Activated effector memory CD4-positive, alpha-beta T cell treated with anti-CD3 and anti-CD28 coated beads, Interleukin-2, amount 50 U/mL, for 16 hours (primary cell): ENCODE measurements at regions not wholly inside any gene's neighbourhood (a gene's known extent, or its start where the extent isn't known, plus 50 kb on each side); places are given as distances from the start of the nearest gene placed in this dataset.

Source experiments
- DNase-seq: peaks from one replicate; pipeline ENCODE4 v3.0.0-alpha.2; 2020

- DNase-seq = no peak
Measured at GRCh38 chr7:106417273-106417902, 132.6 kb upstream of the NAMPT start.

GRCh38 chr7:106416430-106416829 is 131.6 kb upstream of the NAMPT start:
- no peak for DNase-seq

- no peak for DNase-seq
Measured at GRCh38 chr7:106415433-106415832, 130.7 kb upstream of the NAMPT start.

- DNase-seq = no peak
Measured at GRCh38 chr7:106413446-106413845, 128.7 kb upstream of the NAMPT start.

GRCh38 chr7:106405697-106406141 is 120.9 kb upstream of the NAMPT start:
- no peak for DNase-seq

- DNase-seq = no peak
Measured at GRCh38 chr7:106402898-106403297, 118.1 kb upstream of the NAMPT start.

GRCh38 chr7:106400923-106401322 is 116.1 kb upstream of the NAMPT start:
- DNase-seq = no peak

GRCh38 chr7:106398786-106399185 is 114.0 kb upstream of the NAMPT start:
- DNase-seq = no peak

GRCh38 chr7:106397994-106398393 is 113.2 kb upstream of the NAMPT start:
- no peak for DNase-seq

- DNase-seq = no peak
Measured at GRCh38 chr7:106394526-106394925, 109.7 kb upstream of the NAMPT start.

- no peak for DNase-seq
Measured at GRCh38 chr7:106393564-106394251, 108.9 kb upstream of the NAMPT start.

- no peak for DNase-seq
Measured at GRCh38 chr7:106392590-106392989, 107.8 kb upstream of the NAMPT start.

GRCh38 chr7:106392144-106392543 is 107.4 kb upstream of the NAMPT start:
- no peak for DNase-seq

GRCh38 chr7:106386958-106387357 is 102.2 kb upstream of the NAMPT start:
- no peak for DNase-seq

GRCh38 chr7:106384373-106384772 is 99.6 kb upstream of the NAMPT start:
- no peak for DNase-seq

- no peak for DNase-seq
Measured at GRCh38 chr7:106382929-106383328, 98.1 kb upstream of the NAMPT start.

GRCh38 chr7:106382129-106382528 is 97.3 kb upstream of the NAMPT start:
- no peak for DNase-seq

- no peak for DNase-seq
Measured at GRCh38 chr7:106381252-106381651, 96.5 kb upstream of the NAMPT start.

GRCh38 chr7:106377847-106378361 is 93.1 kb upstream of the NAMPT start:
- DNase-seq = no peak

GRCh38 chr7:106376026-106376799 is 91.4 kb upstream of the NAMPT start:
- DNase-seq = no peak

- DNase-seq = no peak
Measured at GRCh38 chr7:106375499-106375898, 90.7 kb upstream of the NAMPT start.

- no peak for DNase-seq
Measured at GRCh38 chr7:106374437-106374836, 89.7 kb upstream of the NAMPT start.

- no peak for DNase-seq
Measured at GRCh38 chr7:106372595-106373318, 88.0 kb upstream of the NAMPT start.
